ENCODE measurements at regions not wholly inside any gene's neighbourhood (a gene's known extent, or its start where the extent isn't known, plus 50 kb on each side); places are given as distances from the start of the nearest gene placed in this dataset.

DNA sequence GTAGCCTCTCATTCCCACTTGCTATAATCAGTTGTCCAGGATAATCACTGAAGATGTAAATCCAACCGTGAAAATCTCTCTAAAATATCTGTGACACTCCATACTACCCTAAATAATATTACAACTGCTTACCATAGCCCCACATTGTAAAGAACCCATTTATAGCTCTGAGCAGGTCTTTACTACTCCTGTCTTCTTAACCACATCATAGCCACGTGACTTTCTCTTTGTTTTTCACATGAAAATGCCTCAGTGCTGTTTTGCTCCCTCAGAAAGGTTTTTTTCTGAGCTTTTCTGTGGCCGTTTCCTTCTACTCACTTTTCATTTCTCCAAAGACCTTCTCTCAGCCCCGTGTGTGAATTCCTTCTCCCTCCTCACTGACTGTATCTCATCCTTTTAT lies 662.2 kb upstream of the ADARB2 start:
- TF ChIP-seq, protein P1, sequence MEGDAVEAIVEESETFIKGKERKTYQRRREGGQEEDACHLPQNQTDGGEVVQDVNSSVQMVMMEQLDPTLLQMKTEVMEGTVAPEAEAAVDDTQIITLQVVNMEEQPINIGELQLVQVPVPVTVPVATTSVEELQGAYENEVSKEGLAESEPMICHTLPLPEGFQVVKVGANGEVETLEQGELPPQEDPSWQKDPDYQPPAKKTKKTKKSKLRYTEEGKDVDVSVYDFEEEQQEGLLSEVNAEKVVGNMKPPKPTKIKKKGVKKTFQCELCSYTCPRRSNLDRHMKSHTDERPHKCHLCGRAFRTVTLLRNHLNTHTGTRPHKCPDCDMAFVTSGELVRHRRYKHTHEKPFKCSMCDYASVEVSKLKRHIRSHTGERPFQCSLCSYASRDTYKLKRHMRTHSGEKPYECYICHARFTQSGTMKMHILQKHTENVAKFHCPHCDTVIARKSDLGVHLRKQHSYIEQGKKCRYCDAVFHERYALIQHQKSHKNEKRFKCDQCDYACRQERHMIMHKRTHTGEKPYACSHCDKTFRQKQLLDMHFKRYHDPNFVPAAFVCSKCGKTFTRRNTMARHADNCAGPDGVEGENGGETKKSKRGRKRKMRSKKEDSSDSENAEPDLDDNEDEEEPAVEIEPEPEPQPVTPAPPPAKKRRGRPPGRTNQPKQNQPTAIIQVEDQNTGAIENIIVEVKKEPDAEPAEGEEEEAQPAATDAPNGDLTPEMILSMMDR (conservative IDR thresholded peaks at IDR 0.05): no peak
- TF ChIP-seq ZFX (IDR thresholded peaks at IDR 0.05): no peak

Measured in C4-2B (cell line).